ENCODE measurements at regions not wholly inside any gene's neighbourhood (a gene's known extent, or its start where the extent isn't known, plus 50 kb on each side); places are given as distances from the start of the nearest gene placed in this dataset.
"Not testable (repeated sequence)": the region's sequence is repeated elsewhere in the genome, so short reads cannot be mapped to it uniquely, and the experiment has no call there.

- TF ChIP-seq CTCF (conservative IDR thresholded peaks at IDR 0.05; ENCODE audit: low read length); EZH2phosphoT487 (IDR thresholded peaks at IDR 0.05; ENCODE audit: borderline replicate concordance, low read depth, low read length): not testable (repeated sequence)
These were observed 415.3 kb downstream of the POTEH start for GRCh38 chr22:16105121-16105520.
